ENCODE measurements at regions not wholly inside any gene's neighbourhood (a gene's known extent, or its start where the extent isn't known, plus 50 kb on each side); places are given as distances from the start of the nearest gene placed in this dataset.
"Not testable (repeated sequence)": the region's sequence is repeated elsewhere in the genome, so short reads cannot be mapped to it uniquely, and the experiment has no call there.

GRCh38 chr5:93682471-93683404 is 58.7 kb downstream of the POU5F2 start:
- not testable (repeated sequence) for DNase-seq

- no peak for DNase-seq
Measured at GRCh38 chr5:93681432-93681831, 60.0 kb downstream of the POU5F2 start.

- peak; percentile 93 for DNase-seq
Measured at GRCh38 chr5:93677359-93677891, 64.0 kb downstream of the POU5F2 start.

GRCh38 chr5:93676704-93677103 is 64.7 kb downstream of the POU5F2 start:
- DNase-seq, result no peak

GRCh38 chr5:93675460-93676450 is 65.6 kb downstream of the POU5F2 start:
- no peak for DNase-seq

- DNase-seq, result no peak
Measured at GRCh38 chr5:93674866-93675459, 66.4 kb downstream of the POU5F2 start.

GRCh38 chr5:93674138-93674537 is 67.3 kb downstream of the POU5F2 start:
- no peak for DNase-seq

GRCh38 chr5:93673316-93673954 is 68.0 kb downstream of the POU5F2 start:
- no peak for DNase-seq

- DNase-seq, result no peak
Measured at GRCh38 chr5:93665648-93666047, 75.8 kb downstream of the POU5F2 start.

GRCh38 chr5:93660677-93661076 is 77.7 kb downstream of the NR2F1 start:
- no peak for DNase-seq

- no peak for DNase-seq
Measured at GRCh38 chr5:93658044-93658443, 75.0 kb downstream of the NR2F1 start.

- DNase-seq, result no peak
Measured at GRCh38 chr5:93654676-93655075, 71.7 kb downstream of the NR2F1 start.

- no peak for DNase-seq
Measured at GRCh38 chr5:93653716-93654115, 70.7 kb downstream of the NR2F1 start.

GRCh38 chr5:93649234-93649900 is 66.3 kb downstream of the NR2F1 start:
- peak; percentile 50 for DNase-seq

GRCh38 chr5:93644760-93645159 is 61.7 kb downstream of the NR2F1 start:
- no peak for DNase-seq

Data from islet precursor cell (in vitro differentiated cells).